GM12891 (cell line): ENCODE measurements at regions not wholly inside any gene's neighbourhood (a gene's known extent, or its start where the extent isn't known, plus 50 kb on each side); places are given as distances from the start of the nearest gene placed in this dataset.

Experiments
- POLR2A ChIP-seq: IDR thresholded peaks from 2 replicates; pipeline ENCODE4 v1.6.1; 2011; ENCODE audit warnings: low read depth, low read length, control low read depth
- POLR2AphosphoS5 ChIP-seq: IDR thresholded peaks from 2 replicates; pipeline ENCODE4 v1.6.1; 2011; ENCODE audit warnings: low read depth, low read length, control low read depth
- SPI1 ChIP-seq: IDR thresholded peaks from 2 replicates; pipeline ENCODE4 v1.6.1; 2011; ENCODE audit warnings: low read depth, low read length, control low read depth

DNA sequence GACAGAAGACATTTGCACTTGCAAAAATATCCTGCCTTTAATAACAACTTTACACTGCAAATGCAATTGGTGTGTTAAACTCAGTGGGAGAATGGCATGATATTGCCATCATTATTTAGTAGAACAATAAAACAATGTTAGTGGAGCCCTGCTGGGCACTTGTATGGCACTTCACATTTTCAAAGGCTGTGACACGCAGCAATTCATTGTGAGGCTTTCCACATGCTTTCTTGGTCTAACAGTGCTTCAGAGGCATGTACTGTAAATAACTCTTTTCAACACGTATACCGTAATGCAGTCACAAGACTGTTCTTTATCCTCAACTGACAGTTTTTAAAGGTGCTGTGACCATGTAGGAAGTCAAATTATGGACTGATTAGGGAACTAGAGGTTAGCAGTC, 155.5 kb upstream of the EPB41L4A start:
- no peak for TF ChIP-seq POLR2A
- TF ChIP-seq POLR2AphosphoS5 = no peak
- no peak for TF ChIP-seq SPI1
